NAMALWA (cell line): ENCODE measurements at regions not wholly inside any gene's neighbourhood (a gene's known extent, or its start where the extent isn't known, plus 50 kb on each side); places are given as distances from the start of the nearest gene placed in this dataset.

Experiments
- DNase-seq: peaks from one replicate; pipeline ENCODE4 v3.0.0-alpha.2; 2015; ENCODE audit warnings: low spot score

- DNase-seq: no peak
Observed at GRCh38 chr2:149651229-149651628, 63.7 kb upstream of the MMADHC start.

- no peak for DNase-seq
Observed at GRCh38 chr2:149650006-149650405, 62.4 kb upstream of the MMADHC start.

- no peak for DNase-seq
Observed at GRCh38 chr2:149648282-149649030, 60.9 kb upstream of the MMADHC start.

GRCh38 chr2:149645391-149645790, 57.8 kb upstream of the MMADHC start:
- DNase-seq: no peak
